Mucosa of descending colon (tissue), 3 donors: ENCODE measurements at regions not wholly inside any gene's neighbourhood (a gene's known extent, or its start where the extent isn't known, plus 50 kb on each side); places are given as distances from the start of the nearest gene placed in this dataset.
A peak's percentile ranks its signal among the peaks of the same experiment; 100 is the strongest.

Experiments used
- ATAC-seq: fragments of 200-7000 bp; cut with Tn5 transposase; one replicate; pipeline ENCODE4 v1.9.1; 2020; ENCODE audit warnings: mild to moderate bottlenecking, moderate library complexity
- DNase-seq, 3 donors: peaks; one replicate each; pipeline ENCODE4 v3.0.0-alpha.2; 2020
- H3K36me3 ChIP-seq: fragments of 200-600 bp; one replicate; pipeline ENCODE4 v1.8.0; 2021; ENCODE audit warnings: low read depth, mild to moderate bottlenecking
- H3K4me1 ChIP-seq: fragments of 200-600 bp; one replicate; pipeline ENCODE4 v1.8.0; 2021; ENCODE audit warnings: low read depth, mild to moderate bottlenecking
- H3K4me3 ChIP-seq: fragments of 200-600 bp; one replicate; pipeline ENCODE4 v1.8.0; 2021; ENCODE audit warnings: mild to moderate bottlenecking
- H3K9me3 ChIP-seq: fragments of 200-600 bp; one replicate; pipeline ENCODE4 v1.8.0; 2021; ENCODE audit warnings: mild to moderate bottlenecking
- CTCF ChIP-seq: fragments of 200-600 bp; IDR thresholded peaks from one replicate; pipeline ENCODE4 v1.8.0; 2022; ENCODE audit warnings: antibody characterized with exemption, mild to moderate bottlenecking
- intact Hi-C, 2 donors: fragments of 100-400 bp; cut with DNase I in 1 of 2; cut with micrococcal nuclease in 1 of 2; formaldehyde crosslinking; loops; one replicate each; pipeline versions ENCODE4 v1.11.0 to v1.11.1; 2022; cut with DNase I, micrococcal nuclease
- donor health status: DM: no; HTN: no; CAD: no; lungs with moderate emphysema.
- donor health status: DM: no; HTN: no; CAD: no.
- donor health status: DM: no; HTN: yes; CAD: no.

GRCh38 chr6:14638435-14638905 is 520.9 kb downstream of the CD83 start:
- no peaks in the 10 kb centered on the region for H3K9me3 ChIP-seq
- no peaks in the 10 kb centered on the region for H3K36me3 ChIP-seq
- H3K4me3 ChIP-seq, result no peak overlapping the region
- TF ChIP-seq CTCF, result no peak
- peaks cover 10% of the 10 kb centered on the region for H3K4me1 ChIP-seq
- DNase-seq (no peak), ATAC-seq (no peak)
- intact Hi-C loops, result no loop called here

GRCh38 chr6:14638906-14639761 is 521.6 kb downstream of the CD83 start:
- H3K4me1 ChIP-seq, result peaks cover 10% of the 10 kb centered on the region
- DNase-seq, result peak in 1 of 3 donors; percentile 34
- intact Hi-C loops, result no loop called here
- no peak overlapping the region for H3K4me3 ChIP-seq
- H3K9me3 ChIP-seq, result no peaks in the 10 kb centered on the region
- H3K36me3 ChIP-seq, result no peaks in the 10 kb centered on the region
- peak; percentile 71 for ATAC-seq
- TF ChIP-seq CTCF, result no peak

GRCh38 chr6:14639983-14640599 is 522.5 kb downstream of the CD83 start:
- H3K36me3 ChIP-seq, result no peaks in the 10 kb centered on the region
- H3K4me1 ChIP-seq, result peaks cover 10% of the 10 kb centered on the region
- no peak for TF ChIP-seq CTCF
- intact Hi-C loops, result no loop called here
- H3K9me3 ChIP-seq, result no peaks in the 10 kb centered on the region
- no peak overlapping the region for H3K4me3 ChIP-seq
- DNase-seq (no peak), ATAC-seq (no peak)

- TF ChIP-seq CTCF, result no peak
- ATAC-seq (no peak), DNase-seq (no peak)
- H3K9me3 ChIP-seq, result no peaks in the 10 kb centered on the region
- intact Hi-C loops, result no loop called here
- H3K4me3 ChIP-seq, result no peak overlapping the region
- H3K4me1 ChIP-seq, result peaks cover 10% of the 10 kb centered on the region
- H3K36me3 ChIP-seq, result no peaks in the 10 kb centered on the region
Observed at GRCh38 chr6:14640631-14641030, 523.1 kb downstream of the CD83 start.

GRCh38 chr6:14641423-14642135 is 524.0 kb downstream of the CD83 start:
- intact Hi-C loops, result no loop called here
- Histone ChIP-seq H3K36me3 (no peaks in the 10 kb centered on the region), H3K4me1 (peaks cover 10% of the 10 kb centered on the region), H3K4me3 (no peak overlapping the region), H3K9me3 (no peaks in the 10 kb centered on the region)
- ATAC-seq, result no peak
- no peak for DNase-seq
- TF ChIP-seq CTCF, result no peak
